H9 (cell line): ENCODE measurements at regions not wholly inside any gene's neighbourhood (a gene's known extent, or its start where the extent isn't known, plus 50 kb on each side); places are given as distances from the start of the nearest gene placed in this dataset.

Experiments used
- DNase-seq: peaks from one replicate; pipeline ENCODE4 v3.0.0-alpha.2; 2017
- H2AFZ ChIP-seq: one replicate; pipeline ENCODE4 v1.6.1; 2013; ENCODE audit warnings: mild to moderate bottlenecking, low read length, control low read depth, moderate library complexity
- H2AK5ac ChIP-seq: 2 replicates; pipeline ENCODE4 v1.6.1; 2013; ENCODE audit warnings: low read length, control low read depth, mixed read lengths; ENCODE audit not compliant: insufficient read length
- H2BK120ac ChIP-seq: one replicate; pipeline ENCODE4 v1.6.1; 2013; ENCODE audit warnings: low read depth, mild to moderate bottlenecking, low read length, control low read depth, inconsistent platforms; ENCODE audit not compliant: poor library complexity, severe bottlenecking
- H2BK12ac ChIP-seq: 2 replicates; pipeline ENCODE4 v1.6.1; 2013; ENCODE audit warnings: low read length, control low read depth, mixed read lengths, low read depth; ENCODE audit not compliant: insufficient read length
- H2BK15ac ChIP-seq: 2 replicates; pipeline ENCODE4 v1.6.1; 2013; ENCODE audit warnings: low read depth, low read length, control low read depth
- H2BK20ac ChIP-seq: one replicate; pipeline ENCODE4 v1.6.1; 2013; ENCODE audit warnings: low read depth, mild to moderate bottlenecking, low read length, control low read depth, inconsistent platforms; ENCODE audit not compliant: poor library complexity, severe bottlenecking
- H2BK5ac ChIP-seq: 2 replicates; pipeline ENCODE4 v1.6.1; 2013; ENCODE audit warnings: low read length, control low read depth, mixed read lengths; ENCODE audit not compliant: insufficient read length
- H3K14ac ChIP-seq: 2 replicates; pipeline ENCODE4 v1.6.1; 2013; ENCODE audit warnings: low read length, control low read depth; ENCODE audit not compliant: insufficient read depth
- H3K18ac ChIP-seq: 2 replicates; pipeline ENCODE4 v1.6.1; 2013; ENCODE audit warnings: low read depth, mild to moderate bottlenecking, mixed read lengths, low read length, control low read depth; ENCODE audit not compliant: insufficient read length
- H3K23ac ChIP-seq: 2 replicates; pipeline ENCODE4 v1.6.1; 2013; ENCODE audit warnings: low read length, control low read depth, mixed read lengths, low read depth; ENCODE audit not compliant: insufficient read length
- H3K23me2 ChIP-seq: 2 replicates; pipeline ENCODE4 v1.6.1; 2013; ENCODE audit warnings: low read depth, mild to moderate bottlenecking, mixed read lengths, low read length, control low read depth; ENCODE audit not compliant: insufficient read length, poor library complexity, severe bottlenecking
- H3K27ac ChIP-seq: 2 replicates; pipeline ENCODE4 v1.5.1; 2013; ENCODE audit warnings: low read length, control low read depth, mixed read lengths, low read depth; ENCODE audit not compliant: insufficient read length
- H3K27me3 ChIP-seq: 2 replicates; pipeline ENCODE4 v1.6.1; 2013; ENCODE audit warnings: low read length, control low read depth, inconsistent platforms; ENCODE audit not compliant: insufficient read depth
- H3K4ac ChIP-seq: 2 replicates; pipeline ENCODE4 v1.6.1; 2013; ENCODE audit warnings: low read depth, mild to moderate bottlenecking, control low read depth, inconsistent platforms, low read length, moderate library complexity
- H3K4me1 ChIP-seq: 2 replicates; pipeline ENCODE4 v1.6.1; 2013; ENCODE audit warnings: low read length, control low read depth, inconsistent platforms; ENCODE audit not compliant: insufficient read depth
- H3K4me2 ChIP-seq: 2 replicates; pipeline ENCODE4 v1.6.1; 2013; ENCODE audit warnings: low read length, control low read depth, mixed read lengths; ENCODE audit not compliant: insufficient read length, insufficient read depth
- H3K56ac ChIP-seq: 2 replicates; pipeline ENCODE4 v1.6.1; 2013; ENCODE audit warnings: low read depth, mild to moderate bottlenecking, mixed read lengths, low read length, control low read depth; ENCODE audit not compliant: insufficient read length
- H3K79me1 ChIP-seq: 2 replicates; pipeline ENCODE4 v1.6.1; 2013; ENCODE audit warnings: low read depth, mild to moderate bottlenecking, moderate library complexity, low read length, control low read depth, inconsistent platforms; ENCODE audit not compliant: insufficient read depth, poor library complexity, severe bottlenecking
- H3K79me2 ChIP-seq: 2 replicates; pipeline ENCODE4 v1.6.1; 2013; ENCODE audit warnings: low read length, control low read depth, inconsistent platforms; ENCODE audit not compliant: insufficient read depth
- H3K9ac ChIP-seq: 2 replicates; pipeline ENCODE4 v1.6.1; 2013; ENCODE audit warnings: low read length, control low read depth, mixed read lengths; ENCODE audit not compliant: insufficient read length; ENCODE audit errors: extremely low read depth
- H3K9me3 ChIP-seq: one replicate; pipeline ENCODE4 v1.6.1; 2013; ENCODE audit warnings: low read depth, low read length, inconsistent platforms; ENCODE audit not compliant: control insufficient read depth
- H3T11ph ChIP-seq: one replicate; pipeline ENCODE4 v1.6.1; 2013; ENCODE audit warnings: mild to moderate bottlenecking, low read length, control low read depth, inconsistent platforms
- H4K20me1 ChIP-seq: one replicate; pipeline ENCODE4 v1.6.1; 2013; ENCODE audit not compliant: control insufficient read depth, insufficient read length, insufficient read depth
- H4K5ac ChIP-seq: 2 replicates; pipeline ENCODE4 v1.6.1; 2013; ENCODE audit warnings: low read depth, mild to moderate bottlenecking, mixed read lengths, low read length, control low read depth; ENCODE audit not compliant: insufficient read length
- H4K8ac ChIP-seq: replicated peaks from 2 replicates; pipeline ENCODE4 v1.6.1; 2013; ENCODE audit warnings: low read length, control low read depth, mixed read lengths, low read depth; ENCODE audit not compliant: insufficient read length
- H4K91ac ChIP-seq: 2 replicates; pipeline ENCODE4 v1.6.1; 2013; ENCODE audit warnings: low read depth, mild to moderate bottlenecking, moderate library complexity, mixed read lengths, low read length, control low read depth; ENCODE audit not compliant: insufficient read length
- H3K27ac Mint-ChIP-seq, 3 experiments: 2 replicates in 2 of 3; 3 replicates in 1 of 3; pipeline ENCODE4 v1.8.0; 2020 to 2021; ENCODE audit warnings: mixed read lengths in 3 of 3, mild to moderate bottlenecking in 1 of 3, moderate library complexity in 1 of 3
- H3K27me3 Mint-ChIP-seq: 2 replicates; pipeline ENCODE4 v1.8.0; 2021; ENCODE audit warnings: low read depth, mild to moderate bottlenecking, moderate library complexity, mixed read lengths
- H3K36me3 Mint-ChIP-seq, 3 experiments: 2 replicates in 2 of 3; 3 replicates in 1 of 3; pipeline ENCODE4 v1.8.0; 2020 to 2021; ENCODE audit warnings: low read depth in 3 of 3, mixed read lengths in 3 of 3; ENCODE audit not compliant: insufficient read depth in 1 of 3
- H3K4me1 Mint-ChIP-seq, 2 experiments: 2 replicates each; pipeline ENCODE4 v1.8.0; 2020; ENCODE audit warnings: mixed read lengths in 2 of 2
- H3K4me3 Mint-ChIP-seq, 2 experiments: 2 replicates in 1 of 2; 3 replicates in 1 of 2; pipeline ENCODE4 v1.8.0; 2020 to 2021; ENCODE audit warnings: mild to moderate bottlenecking in 2 of 2, mixed read lengths in 2 of 2, moderate library complexity in 1 of 2
- H3K9me3 Mint-ChIP-seq, 2 experiments: 2 replicates in 1 of 2; 3 replicates in 1 of 2; pipeline ENCODE4 v1.8.0; 2020; ENCODE audit warnings: mild to moderate bottlenecking in 2 of 2, mixed read lengths in 2 of 2, moderate library complexity in 1 of 2
- CTCF ChIP-seq: fragments of 200-600 bp; sonication (generic); conservative IDR thresholded peaks from 3 replicates; pipeline ENCODE4 v1.8.0; 2021; ENCODE audit warnings: antibody characterized with exemption, mild to moderate bottlenecking
- WGBS: extraction: QIAGEN DNeasy Blood & Tissue Kit; methylation state at CpG from one replicate; pipeline ENCODE4 v1.1.7; 2013; ENCODE audit warnings: missing lambda C conversion rate, low lambda C conversion rate, mixed read lengths; ENCODE audit not compliant: insufficient read length; ENCODE audit errors: extremely low coverage; 5-methylcytosine and 5-hydroxymethylcytosine counted together

- Histone ChIP-seq H2BK12ac (no peak overlapping the region), H2BK120ac (no peak overlapping the region), H3K4me1 (no peaks in the 10 kb centered on the region), H3K23ac (no peak overlapping the region), H3K9ac (no peak overlapping the region), H3K9me3 (no peaks in the 10 kb centered on the region), H3K18ac (no peak overlapping the region), H3K56ac (no peak overlapping the region), H3K4ac (no peak overlapping the region), H3K27ac (no peak overlapping the region), H2AK5ac (no peak overlapping the region), H2BK5ac (no peak overlapping the region), H2AFZ (no peak overlapping the region), H3K4me2 (no peak overlapping the region), H4K8ac (no peak overlapping the region), H2BK20ac (peak overlapping the region; percentile 11), H4K20me1 (no peaks in the 10 kb centered on the region), H3T11ph (no peak overlapping the region), H4K5ac (no peak overlapping the region), H3K79me2 (no peaks in the 10 kb centered on the region), H3K23me2 (no peaks in the 10 kb centered on the region), H4K91ac (no peak overlapping the region), H3K27me3 (no peaks in the 10 kb centered on the region), H3K79me1 (no peaks in the 10 kb centered on the region), H3K14ac (no peak overlapping the region), H2BK15ac (no peak overlapping the region)
- Mint-ChIP-seq H3K27me3 (no peaks in the 10 kb centered on the region), H3K4me3 (no peak overlapping the region), H3K4me1 (no peaks in the 10 kb centered on the region), H3K27ac (no peak overlapping the region), H3K36me3 (no peaks in the 10 kb centered on the region), H3K9me3 (no peaks in the 10 kb centered on the region)
- no peak for TF ChIP-seq CTCF
- no CpG with 5 or more reads among the region's 5 CpGs for WGBS
- no peak for DNase-seq
Observed at GRCh38 chr5:164170814-164171213, 665.4 kb downstream of the MAT2B start.
